ENCODE measurements at regions not wholly inside any gene's neighbourhood (a gene's known extent, or its start where the extent isn't known, plus 50 kb on each side); places are given as distances from the start of the nearest gene placed in this dataset.

DNA sequence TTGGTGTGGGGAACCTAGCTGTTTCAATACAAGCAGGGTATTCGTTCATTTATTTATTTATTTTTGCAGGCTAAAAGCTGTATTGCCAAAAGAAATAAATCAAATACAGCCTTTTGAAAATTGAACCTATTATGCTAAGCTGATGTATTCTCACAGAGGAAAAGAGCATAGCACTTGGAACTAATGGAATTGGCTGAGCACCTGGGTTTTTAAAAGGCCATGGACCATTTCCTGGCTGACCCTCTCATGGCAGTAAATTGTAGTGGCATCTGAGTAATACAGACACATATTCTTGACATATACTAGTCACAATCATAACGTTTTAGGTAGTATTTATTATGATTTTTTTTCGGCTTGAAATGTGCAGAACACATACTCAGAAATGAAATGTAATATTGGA, 71.8 kb upstream of the ALG13 start:
- H2AFZ ChIP-seq (ENCODE audit: low read depth): no peak overlapping the region
- WGBS (ENCODE audit: low lambda C conversion rate): 13% methylated on average over 3 of the region's 3 CpGs
- H4K20me1 ChIP-seq (ENCODE audit: insufficient read depth): no peaks in the 10 kb centered on the region
- no peaks in the 10 kb centered on the region for H3F3A ChIP-seq (replicated peaks; ENCODE audit: insufficient read depth)
- H3K4me3 ChIP-seq (ENCODE audit: low read depth in 2 of 2, low read length in 1 of 2): no peak overlapping the region
- no peaks in the 10 kb centered on the region for H3K9me3 ChIP-seq
- H3K4me1 ChIP-seq (ENCODE audit: control insufficient read depth in 1 of 2, insufficient read depth in 2 of 2, low read depth in 1 of 2, low read length in 1 of 2): no peaks in the 10 kb centered on the region
- no peaks in the 10 kb centered on the region for H3K9me2 ChIP-seq
- no peaks in the 10 kb centered on the region for H3K36me3 ChIP-seq (replicated peaks in 1 of 2; ENCODE audit: control insufficient read depth in 1 of 2, insufficient read depth in 2 of 2, low read length in 1 of 2)
- POLR2A ChIA-PET: no interaction called here
- peaks cover 3% of the 10 kb centered on the region; the same call in 1 of the 2 replicates for H3K27me3 ChIP-seq (ENCODE audit: insufficient read depth)
- no peak for DNase-seq
- H3K27ac ChIP-seq (ENCODE audit: low read depth in 2 of 2, low read length in 1 of 2): no peak overlapping the region
- no peaks in the 10 kb centered on the region for H3K79me2 ChIP-seq (ENCODE audit: insufficient read depth)
- no peak for TF ChIP-seq ELF1 (IDR thresholded peaks at IDR 0.05)
- no peak for TF ChIP-seq RFX5 (IDR thresholded peaks at IDR 0.05; ENCODE audit: low read length)
- no peak for TF ChIP-seq NRF1 (IDR thresholded peaks at IDR 0.05; ENCODE audit: low read depth, low read length)
- no peak for TF ChIP-seq FOSL2 (IDR thresholded peaks at IDR 0.05; ENCODE audit: borderline replicate concordance, low read depth)
- TF ChIP-seq, protein P1, sequence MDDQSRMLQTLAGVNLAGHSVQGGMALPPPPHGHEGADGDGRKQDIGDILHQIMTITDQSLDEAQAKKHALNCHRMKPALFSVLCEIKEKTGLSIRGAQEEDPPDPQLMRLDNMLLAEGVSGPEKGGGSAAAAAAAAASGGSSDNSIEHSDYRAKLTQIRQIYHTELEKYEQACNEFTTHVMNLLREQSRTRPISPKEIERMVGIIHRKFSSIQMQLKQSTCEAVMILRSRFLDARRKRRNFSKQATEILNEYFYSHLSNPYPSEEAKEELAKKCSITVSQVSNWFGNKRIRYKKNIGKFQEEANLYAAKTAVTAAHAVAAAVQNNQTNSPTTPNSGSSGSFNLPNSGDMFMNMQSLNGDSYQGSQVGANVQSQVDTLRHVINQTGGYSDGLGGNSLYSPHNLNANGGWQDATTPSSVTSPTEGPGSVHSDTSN (IDR thresholded peaks at IDR 0.05): no peak
- no peak for TF ChIP-seq NFIC (IDR thresholded peaks at IDR 0.05; ENCODE audit: borderline replicate concordance)
- no peak for TF ChIP-seq RXRA (IDR thresholded peaks at IDR 0.05; ENCODE audit: borderline replicate concordance, low read depth)
- TF ChIP-seq SIN3A (IDR thresholded peaks at IDR 0.05; ENCODE audit: borderline replicate concordance, low read depth, low read length): no peak
- TF ChIP-seq TCF12 (IDR thresholded peaks at IDR 0.05): no peak
- TF ChIP-seq SMC3 (IDR thresholded peaks at IDR 0.05; ENCODE audit: low read depth, low read length): no peak
- no peak overlapping the region for H3K4me2 ChIP-seq
- H3K9ac ChIP-seq: no peak overlapping the region
- CTCF ChIA-PET: interaction anchor here (0.6 kb wide), 1 partner anchor 11 kb away, joined by 3 read pairs; no protein-coding TSS in a partner anchor

DNA sequence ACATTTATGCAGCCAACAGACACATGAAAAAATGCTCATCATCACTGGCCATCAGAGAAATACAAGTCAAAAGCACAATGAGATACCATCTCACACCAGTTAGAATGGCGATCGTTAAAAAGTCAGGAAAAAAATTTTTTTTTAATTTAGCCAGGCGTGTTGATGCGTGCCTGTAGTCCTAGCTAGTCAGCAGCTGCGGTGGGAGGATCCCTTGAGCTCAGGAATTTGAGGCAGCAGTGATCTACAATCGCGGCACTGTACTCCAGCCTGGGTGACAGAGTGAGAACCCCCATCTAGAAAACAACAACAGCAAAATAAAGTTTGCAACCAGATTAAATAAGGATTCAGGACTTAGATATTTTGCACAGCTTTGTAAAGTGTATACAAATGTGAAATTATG, 65.7 kb upstream of the ALG13 start:
- no peaks in the 10 kb centered on the region for H4K20me1 ChIP-seq (ENCODE audit: insufficient read depth)
- POLR2A ChIA-PET: no interaction called here
- no peak for TF ChIP-seq RFX5 (IDR thresholded peaks at IDR 0.05; ENCODE audit: low read length)
- TF ChIP-seq, protein P2, sequence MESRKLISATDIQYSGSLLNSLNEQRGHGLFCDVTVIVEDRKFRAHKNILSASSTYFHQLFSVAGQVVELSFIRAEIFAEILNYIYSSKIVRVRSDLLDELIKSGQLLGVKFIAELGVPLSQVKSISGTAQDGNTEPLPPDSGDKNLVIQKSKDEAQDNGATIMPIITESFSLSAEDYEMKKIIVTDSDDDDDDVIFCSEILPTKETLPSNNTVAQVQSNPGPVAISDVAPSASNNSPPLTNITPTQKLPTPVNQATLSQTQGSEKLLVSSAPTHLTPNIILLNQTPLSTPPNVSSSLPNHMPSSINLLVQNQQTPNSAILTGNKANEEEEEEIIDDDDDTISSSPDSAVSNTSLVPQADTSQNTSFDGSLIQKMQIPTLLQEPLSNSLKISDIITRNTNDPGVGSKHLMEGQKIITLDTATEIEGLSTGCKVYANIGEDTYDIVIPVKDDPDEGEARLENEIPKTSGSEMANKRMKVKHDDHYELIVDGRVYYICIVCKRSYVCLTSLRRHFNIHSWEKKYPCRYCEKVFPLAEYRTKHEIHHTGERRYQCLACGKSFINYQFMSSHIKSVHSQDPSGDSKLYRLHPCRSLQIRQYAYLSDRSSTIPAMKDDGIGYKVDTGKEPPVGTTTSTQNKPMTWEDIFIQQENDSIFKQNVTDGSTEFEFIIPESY (IDR thresholded peaks at IDR 0.05; ENCODE audit: borderline replicate concordance, low read depth): no peak
- TF ChIP-seq MEF2A (IDR thresholded peaks at IDR 0.05; ENCODE audit: borderline replicate concordance, low read depth): no peak
- TF ChIP-seq, protein P3, sequence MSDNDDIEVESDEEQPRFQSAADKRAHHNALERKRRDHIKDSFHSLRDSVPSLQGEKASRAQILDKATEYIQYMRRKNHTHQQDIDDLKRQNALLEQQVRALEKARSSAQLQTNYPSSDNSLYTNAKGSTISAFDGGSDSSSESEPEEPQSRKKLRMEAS (IDR thresholded peaks at IDR 0.05; ENCODE audit: low read depth): no peak
- TF ChIP-seq JUND (IDR thresholded peaks at IDR 0.05): no peak
- TF ChIP-seq RCOR1 (IDR thresholded peaks at IDR 0.05; ENCODE audit: low read length): no peak
- TF ChIP-seq CHD2 (IDR thresholded peaks at IDR 0.05; ENCODE audit: low read length, partially characterized antibody): no peak
- TF ChIP-seq TEAD4 (IDR thresholded peaks at IDR 0.05; ENCODE audit: borderline replicate concordance, insufficient read depth): no peak
- no peak for TF ChIP-seq EP300 (IDR thresholded peaks at IDR 0.05; ENCODE audit: borderline replicate concordance in 1 of 2, low read depth in 1 of 2, low read length in 1 of 2)
- TF ChIP-seq FOSL2 (IDR thresholded peaks at IDR 0.05; ENCODE audit: borderline replicate concordance, low read depth): no peak
- TF ChIP-seq, protein P4, sequence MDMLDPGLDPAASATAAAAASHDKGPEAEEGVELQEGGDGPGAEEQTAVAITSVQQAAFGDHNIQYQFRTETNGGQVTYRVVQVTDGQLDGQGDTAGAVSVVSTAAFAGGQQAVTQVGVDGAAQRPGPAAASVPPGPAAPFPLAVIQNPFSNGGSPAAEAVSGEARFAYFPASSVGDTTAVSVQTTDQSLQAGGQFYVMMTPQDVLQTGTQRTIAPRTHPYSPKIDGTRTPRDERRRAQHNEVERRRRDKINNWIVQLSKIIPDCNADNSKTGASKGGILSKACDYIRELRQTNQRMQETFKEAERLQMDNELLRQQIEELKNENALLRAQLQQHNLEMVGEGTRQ (IDR thresholded peaks at IDR 0.05; ENCODE audit: borderline replicate concordance, low read depth, low read length): no peak
- TF ChIP-seq, protein P5, sequence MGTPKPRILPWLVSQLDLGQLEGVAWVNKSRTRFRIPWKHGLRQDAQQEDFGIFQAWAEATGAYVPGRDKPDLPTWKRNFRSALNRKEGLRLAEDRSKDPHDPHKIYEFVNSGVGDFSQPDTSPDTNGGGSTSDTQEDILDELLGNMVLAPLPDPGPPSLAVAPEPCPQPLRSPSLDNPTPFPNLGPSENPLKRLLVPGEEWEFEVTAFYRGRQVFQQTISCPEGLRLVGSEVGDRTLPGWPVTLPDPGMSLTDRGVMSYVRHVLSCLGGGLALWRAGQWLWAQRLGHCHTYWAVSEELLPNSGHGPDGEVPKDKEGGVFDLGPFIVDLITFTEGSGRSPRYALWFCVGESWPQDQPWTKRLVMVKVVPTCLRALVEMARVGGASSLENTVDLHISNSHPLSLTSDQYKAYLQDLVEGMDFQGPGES (IDR thresholded peaks at IDR 0.05; ENCODE audit: low read depth, low read length): no peak
- TF ChIP-seq, protein P6, sequence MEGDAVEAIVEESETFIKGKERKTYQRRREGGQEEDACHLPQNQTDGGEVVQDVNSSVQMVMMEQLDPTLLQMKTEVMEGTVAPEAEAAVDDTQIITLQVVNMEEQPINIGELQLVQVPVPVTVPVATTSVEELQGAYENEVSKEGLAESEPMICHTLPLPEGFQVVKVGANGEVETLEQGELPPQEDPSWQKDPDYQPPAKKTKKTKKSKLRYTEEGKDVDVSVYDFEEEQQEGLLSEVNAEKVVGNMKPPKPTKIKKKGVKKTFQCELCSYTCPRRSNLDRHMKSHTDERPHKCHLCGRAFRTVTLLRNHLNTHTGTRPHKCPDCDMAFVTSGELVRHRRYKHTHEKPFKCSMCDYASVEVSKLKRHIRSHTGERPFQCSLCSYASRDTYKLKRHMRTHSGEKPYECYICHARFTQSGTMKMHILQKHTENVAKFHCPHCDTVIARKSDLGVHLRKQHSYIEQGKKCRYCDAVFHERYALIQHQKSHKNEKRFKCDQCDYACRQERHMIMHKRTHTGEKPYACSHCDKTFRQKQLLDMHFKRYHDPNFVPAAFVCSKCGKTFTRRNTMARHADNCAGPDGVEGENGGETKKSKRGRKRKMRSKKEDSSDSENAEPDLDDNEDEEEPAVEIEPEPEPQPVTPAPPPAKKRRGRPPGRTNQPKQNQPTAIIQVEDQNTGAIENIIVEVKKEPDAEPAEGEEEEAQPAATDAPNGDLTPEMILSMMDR (IDR thresholded peaks at IDR 0.05): no peak
- H3K27ac ChIP-seq (ENCODE audit: low read depth in 2 of 2, low read length in 1 of 2): no peak overlapping the region
- CTCF ChIA-PET: no interaction called here
- H3K4me3 ChIP-seq (ENCODE audit: low read depth in 2 of 2, low read length in 1 of 2): no peak overlapping the region
- no peak overlapping the region for H3K4me2 ChIP-seq
- H2AFZ ChIP-seq (ENCODE audit: low read depth): no peak overlapping the region
- no peaks in the 10 kb centered on the region for H3K36me3 ChIP-seq (replicated peaks in 1 of 2; ENCODE audit: control insufficient read depth in 1 of 2, insufficient read depth in 2 of 2, low read length in 1 of 2)
- H3K79me2 ChIP-seq (ENCODE audit: insufficient read depth): no peaks in the 10 kb centered on the region
- no peaks in the 10 kb centered on the region for H3K9me3 ChIP-seq
- no peaks in the 10 kb centered on the region for H3K9me2 ChIP-seq
- no peak overlapping the region for H3K9ac ChIP-seq
- WGBS (ENCODE audit: low lambda C conversion rate): 41% methylated on average over 7 of the region's 7 CpGs
- no peaks in the 10 kb centered on the region for H3K27me3 ChIP-seq (ENCODE audit: insufficient read depth)
- H3F3A ChIP-seq (replicated peaks; ENCODE audit: insufficient read depth): no peaks in the 10 kb centered on the region
- no peaks in the 10 kb centered on the region for H3K4me1 ChIP-seq (ENCODE audit: control insufficient read depth in 1 of 2, insufficient read depth in 2 of 2, low read depth in 1 of 2, low read length in 1 of 2)
- no peak for DNase-seq

Data from SK-N-SH (cell line).